Glomerular endothelial cell (primary cell): ENCODE measurements at regions not wholly inside any gene's neighbourhood (a gene's known extent, or its start where the extent isn't known, plus 50 kb on each side); places are given as distances from the start of the nearest gene placed in this dataset.

ENCODE experiments used
- DNase-seq: peaks from one replicate; pipeline ENCODE4 v3.0.0-alpha.2; 2011; ENCODE audit warnings: low read depth, low spot score; ENCODE audit errors: extremely low read depth

- DNase-seq: no peak
Measured at GRCh38 chr16:6482696-6483468, 849.8 kb upstream of the RBFOX1 start.

GRCh38 chr16:6481894-6482293, 850.8 kb upstream of the RBFOX1 start:
- no peak for DNase-seq

GRCh38 chr16:6453742-6454141, 878.9 kb upstream of the RBFOX1 start:
- no peak for DNase-seq

GRCh38 chr16:6447021-6447790, 885.4 kb upstream of the RBFOX1 start:
- DNase-seq: no peak

- DNase-seq: no peak
Measured at GRCh38 chr16:6446370-6446769, 886.3 kb upstream of the RBFOX1 start.

GRCh38 chr16:6439129-6439528, 893.5 kb upstream of the RBFOX1 start:
- DNase-seq: no peak

- DNase-seq: no peak
Measured at GRCh38 chr16:6428861-6429260, 903.8 kb upstream of the RBFOX1 start.

GRCh38 chr16:6427621-6428020, 905.0 kb upstream of the RBFOX1 start:
- no peak for DNase-seq

- DNase-seq: no peak
Measured at GRCh38 chr16:6407596-6407995, 925.0 kb upstream of the RBFOX1 start.

- DNase-seq: no peak
Measured at GRCh38 chr16:6406028-6406427, 926.6 kb upstream of the RBFOX1 start.

- no peak for DNase-seq
Measured at GRCh38 chr16:6382924-6383459, 949.7 kb upstream of the RBFOX1 start.

- DNase-seq: no peak
Measured at GRCh38 chr16:6381896-6382295, 950.7 kb upstream of the RBFOX1 start.

- DNase-seq: no peak
Measured at GRCh38 chr16:6377956-6378355, 954.7 kb upstream of the RBFOX1 start.

- no peak for DNase-seq
Measured at GRCh38 chr16:6375465-6376075, 957.1 kb upstream of the RBFOX1 start.

GRCh38 chr16:6374821-6375220, 957.8 kb upstream of the RBFOX1 start:
- no peak for DNase-seq

GRCh38 chr16:6364846-6365245, 967.8 kb upstream of the RBFOX1 start:
- no peak for DNase-seq

- no peak for DNase-seq
Measured at GRCh38 chr16:6363896-6364607, 968.6 kb upstream of the RBFOX1 start.

GRCh38 chr16:6363396-6363795, 969.2 kb upstream of the RBFOX1 start:
- no peak for DNase-seq

GRCh38 chr16:6362321-6362720, 970.3 kb upstream of the RBFOX1 start:
- DNase-seq: no peak

- DNase-seq: no peak
Measured at GRCh38 chr16:6360641-6361040, 972.0 kb upstream of the RBFOX1 start.

GRCh38 chr16:6356911-6357310, 975.7 kb upstream of the RBFOX1 start:
- DNase-seq: no peak
